T-helper 2 cell (primary cell): ENCODE measurements at regions not wholly inside any gene's neighbourhood (a gene's known extent, or its start where the extent isn't known, plus 50 kb on each side); places are given as distances from the start of the nearest gene placed in this dataset.
"Not testable (repeated sequence)": the region's sequence is repeated elsewhere in the genome, so short reads cannot be mapped to it uniquely, and the experiment has no call there.

Source experiments
- DNase-seq, 5 experiments: peaks; one replicate each; pipeline versions ENCODE4 v3.0.0 to v3.0.0-alpha.2; 2012 to 2022

GRCh38 chr11:15300341-15300740, 185.6 kb downstream of the INSC start:
- DNase-seq = no peak

DNA sequence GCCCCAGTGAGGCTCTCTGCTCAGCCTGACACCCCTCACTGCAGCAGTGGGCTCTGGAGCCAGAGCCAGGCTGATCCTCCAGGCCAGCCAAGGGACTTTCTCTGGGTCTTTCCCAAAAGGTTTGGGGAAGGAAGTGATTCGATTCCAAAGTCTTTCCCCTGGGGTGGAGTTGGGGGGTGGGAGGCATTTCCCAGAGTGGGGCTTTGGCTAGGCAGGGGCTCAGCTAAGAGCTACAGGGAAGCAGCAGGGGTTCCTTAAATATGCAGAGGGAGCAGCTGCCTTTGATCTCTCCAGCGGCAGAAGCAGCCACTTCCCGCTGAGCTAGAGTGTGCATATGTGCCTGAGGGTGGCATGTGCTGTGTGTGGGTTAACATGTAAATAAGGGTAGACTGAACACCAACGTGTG, 192.9 kb downstream of the INSC start:
- no peak for DNase-seq

- DNase-seq = no peak
Observed at GRCh38 chr11:15308840-15309239, 194.1 kb downstream of the INSC start.

DNA sequence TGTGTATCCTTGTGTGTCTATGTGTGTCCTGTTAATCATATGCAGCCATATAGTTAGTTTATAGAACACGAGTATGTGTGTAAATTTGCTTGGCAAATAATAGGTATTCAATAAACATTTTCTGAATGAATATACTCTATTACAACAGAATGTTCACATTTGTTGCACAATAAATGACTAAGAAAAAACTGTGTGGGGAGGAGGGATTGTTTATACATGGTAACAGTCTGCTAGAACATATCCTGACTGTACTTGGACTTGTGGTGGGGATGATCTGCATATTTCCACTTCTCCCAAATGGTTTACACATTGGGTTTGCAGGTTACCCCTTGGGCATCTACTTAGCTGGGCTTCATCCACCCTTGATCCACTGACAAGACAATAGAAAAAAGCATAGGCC, 194.6 kb downstream of the INSC start:
- DNase-seq = no peak

GRCh38 chr11:15313862-15314261, 199.1 kb downstream of the INSC start:
- no peak for DNase-seq

- no peak for DNase-seq
Observed at GRCh38 chr11:15318814-15319213, 204.1 kb downstream of the INSC start.

GRCh38 chr11:15326520-15326919, 211.8 kb downstream of the INSC start:
- no peak for DNase-seq

GRCh38 chr11:15327786-15328231, 213.1 kb downstream of the INSC start:
- no peak for DNase-seq

GRCh38 chr11:15333407-15333806, 218.7 kb downstream of the INSC start:
- no peak for DNase-seq

GRCh38 chr11:15334766-15335165, 220.0 kb downstream of the INSC start:
- DNase-seq = no peak

- no peak for DNase-seq
Observed at GRCh38 chr11:15336021-15336420, 221.3 kb downstream of the INSC start.

- no peak for DNase-seq
Observed at GRCh38 chr11:15339302-15339701, 224.6 kb downstream of the INSC start.

DNA sequence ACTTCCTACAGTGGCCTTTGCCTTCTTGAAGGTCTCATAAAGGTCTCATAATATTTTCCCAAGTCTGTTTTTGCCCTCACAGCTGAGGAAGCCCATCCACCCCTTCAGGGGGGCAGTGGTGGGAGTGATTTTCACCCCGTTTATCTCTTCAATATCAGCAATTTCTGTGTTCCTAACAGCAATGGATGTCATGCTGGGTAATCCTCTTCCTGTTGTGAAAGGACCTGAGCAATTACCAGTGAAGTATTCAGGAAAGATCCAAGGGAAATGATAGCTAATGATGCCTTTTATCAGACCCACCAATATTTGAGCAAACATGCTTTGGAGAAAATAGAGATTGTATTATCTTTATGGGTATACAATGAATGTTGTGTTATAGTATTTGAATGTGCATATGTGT, 226.9 kb downstream of the INSC start:
- DNase-seq = no peak

DNA sequence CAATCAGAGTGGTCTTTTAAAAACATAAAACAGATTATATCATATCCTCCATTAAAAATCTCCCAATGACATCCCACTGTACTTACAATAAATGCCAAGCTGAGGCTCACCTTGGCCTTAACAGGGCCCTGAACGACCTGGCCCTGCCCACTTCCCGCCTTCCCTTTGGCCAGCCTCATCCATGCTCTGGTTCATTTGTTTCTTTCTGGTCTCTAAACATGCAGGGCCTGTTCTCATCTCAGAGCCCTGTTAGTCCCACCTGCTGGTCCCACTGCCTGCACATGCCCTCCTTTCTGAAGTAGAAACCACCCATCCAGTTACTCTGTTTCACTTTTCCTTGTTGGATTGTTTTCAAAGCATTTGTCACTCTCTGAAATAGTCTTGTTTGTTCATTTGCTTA, 227.4 kb downstream of the INSC start:
- DNase-seq = no peak

- no peak for DNase-seq
Observed at GRCh38 chr11:15346907-15347306, 232.2 kb downstream of the INSC start.

GRCh38 chr11:15347969-15348734, 233.4 kb downstream of the INSC start:
- no peak for DNase-seq

DNA sequence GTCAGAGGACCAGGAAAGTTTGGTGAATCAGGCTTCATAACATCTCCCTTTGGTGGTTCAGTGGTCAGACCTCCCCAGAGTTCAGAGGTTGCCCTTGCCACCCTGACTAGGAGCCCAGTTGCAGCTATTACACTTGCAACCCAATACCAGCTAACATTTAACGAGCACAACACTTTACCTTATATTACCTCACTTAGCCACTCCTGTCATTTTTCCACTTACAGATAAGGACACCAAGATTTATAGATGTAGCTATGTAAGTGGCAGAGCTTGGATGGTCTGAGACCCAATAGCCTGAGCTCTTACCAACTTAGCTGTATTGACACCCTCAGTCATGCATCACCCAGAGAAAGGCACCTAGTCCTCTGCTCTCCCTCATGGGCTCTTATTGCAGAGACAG, 234.7 kb downstream of the INSC start:
- DNase-seq = no peak

DNA sequence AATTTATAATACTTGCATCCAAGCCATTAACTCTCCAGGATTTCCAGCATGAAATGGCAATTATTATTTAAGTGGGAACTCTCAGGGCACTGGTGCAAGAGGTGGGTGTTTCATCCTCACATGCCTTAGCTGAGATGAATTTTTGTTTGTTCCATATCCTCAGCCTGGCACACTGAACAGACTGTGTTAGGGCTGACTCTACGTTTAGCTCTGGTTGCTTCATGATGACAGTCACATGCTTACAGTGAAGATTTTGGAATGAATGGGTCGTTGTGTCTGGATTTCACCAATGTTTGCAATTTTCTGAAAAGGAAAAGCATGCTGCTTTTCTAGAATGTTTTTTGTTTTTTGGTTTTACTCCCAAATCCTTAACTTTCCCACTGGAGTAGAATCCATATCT, 246.6 kb downstream of the INSC start:
- no peak for DNase-seq

DNA sequence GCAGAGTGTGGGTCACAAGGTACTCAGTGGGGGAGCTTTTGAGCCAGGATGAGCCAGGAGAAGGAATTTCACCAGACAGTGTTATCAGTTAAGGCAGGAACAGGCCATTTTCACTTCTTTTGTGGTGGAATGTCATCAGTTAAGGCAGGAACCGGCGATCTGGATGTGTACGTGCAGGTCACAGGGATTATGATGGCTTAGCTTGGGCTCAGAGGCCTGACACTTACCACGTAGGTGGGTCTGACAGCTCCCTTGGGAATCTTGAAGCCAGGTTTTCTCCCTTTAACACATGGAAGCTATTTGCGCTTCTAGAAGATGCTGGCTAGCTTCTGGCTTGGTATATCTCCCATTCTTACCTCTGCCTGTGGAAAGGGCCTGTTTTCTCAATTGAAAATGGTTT, 250.6 kb downstream of the INSC start:
- DNase-seq = not testable (repeated sequence)

GRCh38 chr11:15367695-15368094, 253.0 kb downstream of the INSC start:
- DNase-seq = no peak

DNA sequence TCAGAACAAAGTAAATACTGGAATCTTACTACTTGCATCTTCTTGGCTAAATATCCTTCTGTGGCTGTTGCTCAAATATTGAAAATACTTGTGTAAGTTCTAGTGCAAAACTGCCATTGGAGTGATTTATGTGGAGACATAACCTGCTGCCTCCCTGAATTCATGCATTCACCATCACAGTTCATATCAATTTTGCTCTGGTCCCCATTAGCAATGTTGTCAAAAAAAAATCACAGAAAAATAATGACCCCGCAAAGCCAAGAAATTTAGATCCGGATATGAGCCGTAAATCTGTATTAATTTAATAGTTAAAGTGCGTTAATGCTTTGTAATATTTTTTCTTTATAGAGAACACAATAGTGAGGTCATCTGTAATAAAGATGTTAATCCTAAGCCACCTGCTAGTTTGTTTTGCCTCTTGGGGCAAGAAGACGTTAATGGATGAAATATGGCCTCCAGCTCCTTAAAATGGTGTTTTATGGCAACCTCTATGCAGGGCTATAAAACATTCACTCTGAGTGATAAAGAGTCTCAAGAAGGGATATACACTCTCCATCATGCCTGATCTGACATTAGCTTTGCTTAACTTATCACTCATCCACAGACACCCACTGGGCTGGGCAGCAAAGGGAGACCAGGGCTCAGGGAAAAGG, 255.9 kb downstream of the INSC start:
- no peak for DNase-seq

DNA sequence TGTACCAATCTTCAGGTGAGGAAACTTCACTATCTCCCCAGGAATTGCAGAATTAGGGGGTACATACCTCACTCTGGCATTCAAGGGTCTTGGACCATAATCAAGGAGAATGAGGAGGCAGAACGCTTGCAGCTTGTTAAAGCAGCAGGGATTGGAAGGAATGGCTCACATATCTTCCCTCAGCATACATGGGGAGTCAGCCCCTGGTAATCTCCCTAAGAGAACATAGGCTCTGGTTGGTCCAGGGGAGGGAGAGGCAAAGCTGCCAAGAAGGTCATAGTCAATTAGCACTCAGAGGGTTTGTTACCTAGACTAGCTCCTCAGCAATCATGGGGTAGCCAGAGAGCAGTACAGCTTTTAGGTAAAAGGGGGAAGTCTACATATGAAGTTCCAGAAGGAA, 256.8 kb downstream of the INSC start:
- DNase-seq = no peak

- DNase-seq = no peak
Observed at GRCh38 chr11:15374418-15374817, 259.7 kb downstream of the INSC start.

DNA sequence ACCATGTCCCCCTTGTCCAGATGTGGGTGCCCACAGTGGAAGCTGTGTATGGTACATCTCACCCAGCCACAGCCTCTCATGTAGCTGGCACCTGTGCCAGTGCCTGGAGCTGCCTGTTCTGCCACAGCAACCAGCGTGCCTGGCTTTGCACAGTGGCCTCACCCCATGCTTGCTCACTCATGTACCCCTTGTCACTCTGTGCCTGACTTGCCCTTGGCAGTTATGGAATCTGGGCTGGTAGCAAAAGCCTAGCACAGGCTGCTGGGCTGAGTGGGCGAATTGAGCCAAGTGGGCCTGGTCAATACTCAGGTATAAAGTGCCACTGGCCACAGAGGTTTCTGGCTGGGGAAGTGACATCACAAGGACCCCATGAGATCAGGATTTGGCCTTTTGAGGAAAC, 264.2 kb downstream of the INSC start:
- DNase-seq = no peak

DNA sequence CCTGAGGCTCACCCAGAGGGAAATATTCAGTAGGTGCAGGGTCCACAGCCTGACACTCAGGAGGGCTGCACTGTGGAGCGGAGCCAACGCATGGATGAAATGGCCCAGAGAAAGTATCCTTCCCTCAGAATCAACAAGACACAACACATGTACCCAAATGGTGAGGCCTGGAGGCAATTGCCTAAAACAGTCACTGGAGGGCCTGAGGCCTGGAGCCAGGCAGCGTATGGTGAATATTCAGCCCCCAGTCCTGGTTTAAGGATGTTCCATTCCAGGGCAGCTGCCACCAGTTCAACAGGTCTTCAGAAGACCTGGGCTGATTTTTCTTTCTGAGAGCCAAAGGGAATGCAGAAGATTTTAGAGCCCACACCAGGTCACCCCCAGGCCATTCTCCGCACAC, 264.8 kb downstream of the INSC start:
- DNase-seq = no peak
